DOHH2 (cell line): ENCODE measurements at regions not wholly inside any gene's neighbourhood (a gene's known extent, or its start where the extent isn't known, plus 50 kb on each side); places are given as distances from the start of the nearest gene placed in this dataset.

ENCODE experiments used
- H3F3A ChIP-seq: fragments of 200-600 bp; sonication (generic), shearing (Covaris generic); 2 replicates; pipeline ENCODE4 v1.6.0; 2016; ENCODE audit warnings: antibody characterized with exemption, mild to moderate bottlenecking; ENCODE audit not compliant: control insufficient read depth, insufficient read depth
- H3K27ac ChIP-seq: fragments of 200-600 bp; sonication (generic); 2 replicates; pipeline ENCODE4 v1.5.1; 2014; ENCODE audit warnings: low read depth, mild to moderate bottlenecking, low read length, moderate library complexity
- H3K27me3 ChIP-seq: fragments of 200-600 bp; sonication (generic); 2 replicates; pipeline ENCODE4 v1.6.1; 2014; ENCODE audit warnings: mild to moderate bottlenecking, low read length, mixed read lengths; ENCODE audit not compliant: control insufficient read depth
- H3K36me3 ChIP-seq: fragments of 200-600 bp; sonication (generic); 2 replicates; pipeline ENCODE4 v1.6.1; 2014; ENCODE audit warnings: mild to moderate bottlenecking, low read length, moderate library complexity, mixed read lengths; ENCODE audit not compliant: control insufficient read depth
- H3K4me1 ChIP-seq: fragments of 200-600 bp; sonication (generic); 2 replicates; pipeline ENCODE4 v1.6.1; 2014; ENCODE audit warnings: mild to moderate bottlenecking, low read length, mixed read lengths; ENCODE audit not compliant: control insufficient read depth
- H3K4me2 ChIP-seq: fragments of 200-600 bp; sonication (generic); 2 replicates; pipeline ENCODE4 v1.6.0; 2014; ENCODE audit warnings: mild to moderate bottlenecking, low read length, moderate library complexity
- H3K4me3 ChIP-seq: fragments of 200-600 bp; sonication (generic); 2 replicates; pipeline ENCODE4 v1.5.1; 2014; ENCODE audit warnings: mild to moderate bottlenecking, low read length, mixed read lengths
- H3K79me2 ChIP-seq: fragments of 200-600 bp; sonication (generic); 2 replicates; pipeline ENCODE4 v1.6.1; 2014; ENCODE audit warnings: mild to moderate bottlenecking, low read length, mixed read lengths; ENCODE audit not compliant: control insufficient read depth
- H3K9me2 ChIP-seq: fragments of 200-600 bp; sonication (generic); replicated peaks from 2 replicates; pipeline ENCODE4 v1.6.1; 2014; ENCODE audit warnings: mild to moderate bottlenecking, low read length, mixed read lengths; ENCODE audit not compliant: control insufficient read depth
- H3K9me3 ChIP-seq: fragments of 200-600 bp; sonication (generic); 2 replicates; pipeline ENCODE4 v1.6.1; 2014; ENCODE audit warnings: antibody characterized with exemption, low read length, mixed read lengths; ENCODE audit not compliant: control insufficient read depth, insufficient read depth
- H4K20me1 ChIP-seq: fragments of 200-600 bp; sonication (generic); 2 replicates; pipeline ENCODE4 v1.6.0; 2014; ENCODE audit warnings: low read depth, mild to moderate bottlenecking, antibody characterized with exemption, low read length, moderate library complexity; ENCODE audit not compliant: control insufficient read depth, insufficient read depth
- EZH2phosphoT487 ChIP-seq: fragments of 200-600 bp; sonication (generic); IDR thresholded peaks from 2 replicates; pipeline ENCODE4 v1.6.1; 2017; ENCODE audit warnings: borderline replicate concordance, mild to moderate bottlenecking, antibody characterized with exemption, low read length, moderate library complexity, mixed read lengths
- TF ChIP-seq, protein P1 (sequence below): fragments of 200-600 bp; sonication (generic); IDR thresholded peaks from one replicate; pipeline ENCODE4 v1.5.1; 2014; ENCODE audit warnings: antibody characterized with exemption, mild to moderate bottlenecking, low read depth, low read length; ENCODE audit not compliant: poor library complexity, severe bottlenecking

DNA sequence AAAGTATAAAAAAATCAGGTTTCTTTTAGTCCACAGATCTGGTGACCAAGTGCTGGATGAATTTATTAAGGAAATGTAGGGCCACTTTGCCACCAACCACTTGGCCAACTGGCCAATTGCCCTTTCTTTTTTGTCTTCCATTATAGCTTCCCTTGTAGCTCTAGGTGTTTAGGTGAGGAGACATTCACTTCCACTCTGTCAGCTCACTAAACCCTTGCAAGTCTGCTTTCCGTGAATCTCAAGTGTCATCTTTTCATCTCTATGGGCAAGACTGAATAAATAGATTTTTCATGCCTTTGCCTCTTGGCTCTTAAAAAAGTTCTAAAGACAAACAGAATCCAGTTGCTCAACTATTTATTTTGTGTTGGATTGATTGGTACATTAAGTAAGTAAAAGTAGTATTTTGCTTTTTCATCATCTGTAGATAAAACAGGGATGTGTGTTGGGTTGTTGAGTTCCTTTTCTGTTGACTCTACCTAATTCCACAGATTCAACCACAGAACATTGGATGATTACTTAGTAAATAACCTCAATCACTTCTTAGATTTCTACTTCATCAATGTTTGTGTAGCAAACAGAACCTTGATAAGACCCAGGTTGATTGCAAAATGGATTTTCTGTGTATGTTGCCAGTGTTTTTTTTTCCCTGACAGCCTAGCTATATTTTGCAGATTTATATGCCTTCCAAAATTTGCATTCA, 68.1 kb upstream of the GRXCR1 start:
- TF ChIP-seq, protein P1, sequence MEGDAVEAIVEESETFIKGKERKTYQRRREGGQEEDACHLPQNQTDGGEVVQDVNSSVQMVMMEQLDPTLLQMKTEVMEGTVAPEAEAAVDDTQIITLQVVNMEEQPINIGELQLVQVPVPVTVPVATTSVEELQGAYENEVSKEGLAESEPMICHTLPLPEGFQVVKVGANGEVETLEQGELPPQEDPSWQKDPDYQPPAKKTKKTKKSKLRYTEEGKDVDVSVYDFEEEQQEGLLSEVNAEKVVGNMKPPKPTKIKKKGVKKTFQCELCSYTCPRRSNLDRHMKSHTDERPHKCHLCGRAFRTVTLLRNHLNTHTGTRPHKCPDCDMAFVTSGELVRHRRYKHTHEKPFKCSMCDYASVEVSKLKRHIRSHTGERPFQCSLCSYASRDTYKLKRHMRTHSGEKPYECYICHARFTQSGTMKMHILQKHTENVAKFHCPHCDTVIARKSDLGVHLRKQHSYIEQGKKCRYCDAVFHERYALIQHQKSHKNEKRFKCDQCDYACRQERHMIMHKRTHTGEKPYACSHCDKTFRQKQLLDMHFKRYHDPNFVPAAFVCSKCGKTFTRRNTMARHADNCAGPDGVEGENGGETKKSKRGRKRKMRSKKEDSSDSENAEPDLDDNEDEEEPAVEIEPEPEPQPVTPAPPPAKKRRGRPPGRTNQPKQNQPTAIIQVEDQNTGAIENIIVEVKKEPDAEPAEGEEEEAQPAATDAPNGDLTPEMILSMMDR = no peak
- no peak for TF ChIP-seq EZH2phosphoT487
- Histone ChIP-seq H3K36me3 (no peaks in the 10 kb centered on the region), H3F3A (no peaks in the 10 kb centered on the region), H3K4me2 (no peak overlapping the region), H3K27me3 (no peaks in the 10 kb centered on the region; the same call in 1 of the 2 replicates), H3K27ac (no peak overlapping the region), H4K20me1 (no peaks in the 10 kb centered on the region), H3K79me2 (no peaks in the 10 kb centered on the region), H3K4me1 (no peaks in the 10 kb centered on the region), H3K4me3 (no peak overlapping the region), H3K9me2 (no peaks in the 10 kb centered on the region), H3K9me3 (no peaks in the 10 kb centered on the region)

DNA sequence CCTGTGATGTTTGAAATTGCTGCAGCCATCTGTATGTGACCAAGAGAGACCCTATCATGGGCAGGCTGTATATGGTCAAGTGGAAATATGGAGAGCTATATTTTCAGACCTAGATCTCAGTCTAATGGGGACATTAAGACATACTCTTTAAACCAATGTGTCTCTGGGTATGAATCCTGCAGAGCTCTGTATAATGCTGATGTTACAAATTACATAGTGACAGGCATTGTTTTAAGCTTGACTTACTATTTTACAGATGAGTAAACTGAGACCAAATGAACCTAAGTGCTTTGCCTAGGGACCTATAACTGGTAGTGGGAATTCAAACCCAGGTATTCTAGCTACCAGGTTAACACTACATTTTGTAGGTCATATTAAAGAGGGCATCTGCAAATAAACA, 71.3 kb upstream of the GRXCR1 start:
- Histone ChIP-seq H4K20me1 (no peaks in the 10 kb centered on the region), H3K27ac (no peak overlapping the region), H3K9me3 (no peaks in the 10 kb centered on the region), H3F3A (no peaks in the 10 kb centered on the region), H3K4me3 (no peak overlapping the region), H3K4me2 (no peak overlapping the region), H3K79me2 (no peaks in the 10 kb centered on the region), H3K9me2 (no peaks in the 10 kb centered on the region), H3K36me3 (no peaks in the 10 kb centered on the region), H3K27me3 (peaks cover 3% of the 10 kb centered on the region; the same call in 1 of the 2 replicates), H3K4me1 (0 out of 2 replicates have a peak, but pooled peaks cover 3% of the 10 kb centered on the region)
- TF ChIP-seq, protein P1 = no peak
- no peak for TF ChIP-seq EZH2phosphoT487

DNA sequence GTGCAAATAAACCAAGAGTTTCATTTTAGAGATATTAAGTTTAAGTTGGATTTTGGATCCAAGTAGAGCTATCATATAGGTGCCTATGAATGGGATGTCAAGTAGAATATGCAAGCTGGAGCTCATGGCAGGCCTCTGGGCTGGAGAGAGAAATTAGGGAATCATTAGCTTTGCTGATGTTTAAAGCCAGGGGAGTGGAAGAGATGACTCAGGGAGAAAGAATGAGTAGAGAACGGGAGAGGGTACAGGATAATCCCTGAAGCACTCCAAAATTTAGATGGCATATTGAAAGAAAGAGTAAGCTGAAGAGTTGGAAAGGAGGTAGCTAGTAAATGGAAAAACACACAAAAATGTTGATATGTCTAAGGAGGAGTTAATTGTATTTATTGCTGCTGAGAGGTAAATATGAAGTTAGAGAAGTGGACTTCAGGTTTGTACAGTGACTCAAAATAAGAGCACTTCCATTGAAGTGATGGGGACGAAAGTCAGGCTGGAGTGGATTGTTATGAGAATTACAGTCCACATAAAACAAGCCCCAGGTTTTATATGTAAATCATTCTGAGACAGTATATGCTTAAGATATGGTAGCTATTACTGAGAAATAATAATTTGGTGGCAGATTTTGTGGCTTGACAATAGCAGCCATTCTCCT, 72.5 kb upstream of the GRXCR1 start:
- Histone ChIP-seq H3K9me3 (no peaks in the 10 kb centered on the region), H3K36me3 (no peaks in the 10 kb centered on the region), H3K4me1 (0 out of 2 replicates have a peak, but pooled peaks cover 3% of the 10 kb centered on the region), H3K4me2 (no peak overlapping the region), H3F3A (no peaks in the 10 kb centered on the region), H3K9me2 (no peaks in the 10 kb centered on the region), H3K4me3 (no peak overlapping the region), H4K20me1 (no peaks in the 10 kb centered on the region), H3K27ac (no peak overlapping the region), H3K27me3 (peaks cover 3% of the 10 kb centered on the region; the same call in 1 of the 2 replicates), H3K79me2 (no peaks in the 10 kb centered on the region)
- no peak for TF ChIP-seq EZH2phosphoT487
- TF ChIP-seq, protein P1 = no peak
